H9 (cell line): ENCODE measurements at regions not wholly inside any gene's neighbourhood (a gene's known extent, or its start where the extent isn't known, plus 50 kb on each side); places are given as distances from the start of the nearest gene placed in this dataset.
A peak's percentile ranks its signal among the peaks of the same experiment; 100 is the strongest.
"Not testable (repeated sequence)": the region's sequence is repeated elsewhere in the genome, so short reads cannot be mapped to it uniquely, and the experiment has no call there.

ENCODE experiments used
- DNase-seq: peaks from one replicate; pipeline ENCODE4 v3.0.0-alpha.2; 2017
- H2AFZ ChIP-seq: one replicate; pipeline ENCODE4 v1.6.1; 2013; ENCODE audit warnings: mild to moderate bottlenecking, low read length, control low read depth, moderate library complexity
- H2AK5ac ChIP-seq: 2 replicates; pipeline ENCODE4 v1.6.1; 2013; ENCODE audit warnings: low read length, control low read depth, mixed read lengths; ENCODE audit not compliant: insufficient read length
- H2BK120ac ChIP-seq: one replicate; pipeline ENCODE4 v1.6.1; 2013; ENCODE audit warnings: low read depth, mild to moderate bottlenecking, low read length, control low read depth, inconsistent platforms; ENCODE audit not compliant: poor library complexity, severe bottlenecking
- H2BK12ac ChIP-seq: 2 replicates; pipeline ENCODE4 v1.6.1; 2013; ENCODE audit warnings: low read length, control low read depth, mixed read lengths, low read depth; ENCODE audit not compliant: insufficient read length
- H2BK15ac ChIP-seq: 2 replicates; pipeline ENCODE4 v1.6.1; 2013; ENCODE audit warnings: low read depth, low read length, control low read depth
- H2BK20ac ChIP-seq: one replicate; pipeline ENCODE4 v1.6.1; 2013; ENCODE audit warnings: low read depth, mild to moderate bottlenecking, low read length, control low read depth, inconsistent platforms; ENCODE audit not compliant: poor library complexity, severe bottlenecking
- H2BK5ac ChIP-seq: 2 replicates; pipeline ENCODE4 v1.6.1; 2013; ENCODE audit warnings: low read length, control low read depth, mixed read lengths; ENCODE audit not compliant: insufficient read length
- H3K14ac ChIP-seq: 2 replicates; pipeline ENCODE4 v1.6.1; 2013; ENCODE audit warnings: low read length, control low read depth; ENCODE audit not compliant: insufficient read depth
- H3K18ac ChIP-seq: 2 replicates; pipeline ENCODE4 v1.6.1; 2013; ENCODE audit warnings: low read depth, mild to moderate bottlenecking, mixed read lengths, low read length, control low read depth; ENCODE audit not compliant: insufficient read length
- H3K23ac ChIP-seq: 2 replicates; pipeline ENCODE4 v1.6.1; 2013; ENCODE audit warnings: low read length, control low read depth, mixed read lengths, low read depth; ENCODE audit not compliant: insufficient read length
- H3K23me2 ChIP-seq: 2 replicates; pipeline ENCODE4 v1.6.1; 2013; ENCODE audit warnings: low read depth, mild to moderate bottlenecking, mixed read lengths, low read length, control low read depth; ENCODE audit not compliant: insufficient read length, poor library complexity, severe bottlenecking
- H3K27ac ChIP-seq: 2 replicates; pipeline ENCODE4 v1.5.1; 2013; ENCODE audit warnings: low read length, control low read depth, mixed read lengths, low read depth; ENCODE audit not compliant: insufficient read length
- H3K27me3 ChIP-seq: 2 replicates; pipeline ENCODE4 v1.6.1; 2013; ENCODE audit warnings: low read length, control low read depth, inconsistent platforms; ENCODE audit not compliant: insufficient read depth
- H3K4ac ChIP-seq: 2 replicates; pipeline ENCODE4 v1.6.1; 2013; ENCODE audit warnings: low read depth, mild to moderate bottlenecking, control low read depth, inconsistent platforms, low read length, moderate library complexity
- H3K4me1 ChIP-seq: 2 replicates; pipeline ENCODE4 v1.6.1; 2013; ENCODE audit warnings: low read length, control low read depth, inconsistent platforms; ENCODE audit not compliant: insufficient read depth
- H3K4me2 ChIP-seq: 2 replicates; pipeline ENCODE4 v1.6.1; 2013; ENCODE audit warnings: low read length, control low read depth, mixed read lengths; ENCODE audit not compliant: insufficient read length, insufficient read depth
- H3K56ac ChIP-seq: 2 replicates; pipeline ENCODE4 v1.6.1; 2013; ENCODE audit warnings: low read depth, mild to moderate bottlenecking, mixed read lengths, low read length, control low read depth; ENCODE audit not compliant: insufficient read length
- H3K79me1 ChIP-seq: 2 replicates; pipeline ENCODE4 v1.6.1; 2013; ENCODE audit warnings: low read depth, mild to moderate bottlenecking, moderate library complexity, low read length, control low read depth, inconsistent platforms; ENCODE audit not compliant: insufficient read depth, poor library complexity, severe bottlenecking
- H3K79me2 ChIP-seq: 2 replicates; pipeline ENCODE4 v1.6.1; 2013; ENCODE audit warnings: low read length, control low read depth, inconsistent platforms; ENCODE audit not compliant: insufficient read depth
- H3K9ac ChIP-seq: 2 replicates; pipeline ENCODE4 v1.6.1; 2013; ENCODE audit warnings: low read length, control low read depth, mixed read lengths; ENCODE audit not compliant: insufficient read length; ENCODE audit errors: extremely low read depth
- H3K9me3 ChIP-seq: one replicate; pipeline ENCODE4 v1.6.1; 2013; ENCODE audit warnings: low read depth, low read length, inconsistent platforms; ENCODE audit not compliant: control insufficient read depth
- H3T11ph ChIP-seq: one replicate; pipeline ENCODE4 v1.6.1; 2013; ENCODE audit warnings: mild to moderate bottlenecking, low read length, control low read depth, inconsistent platforms
- H4K20me1 ChIP-seq: one replicate; pipeline ENCODE4 v1.6.1; 2013; ENCODE audit not compliant: control insufficient read depth, insufficient read length, insufficient read depth
- H4K5ac ChIP-seq: 2 replicates; pipeline ENCODE4 v1.6.1; 2013; ENCODE audit warnings: low read depth, mild to moderate bottlenecking, mixed read lengths, low read length, control low read depth; ENCODE audit not compliant: insufficient read length
- H4K8ac ChIP-seq: replicated peaks from 2 replicates; pipeline ENCODE4 v1.6.1; 2013; ENCODE audit warnings: low read length, control low read depth, mixed read lengths, low read depth; ENCODE audit not compliant: insufficient read length
- H4K91ac ChIP-seq: 2 replicates; pipeline ENCODE4 v1.6.1; 2013; ENCODE audit warnings: low read depth, mild to moderate bottlenecking, moderate library complexity, mixed read lengths, low read length, control low read depth; ENCODE audit not compliant: insufficient read length
- H3K27ac Mint-ChIP-seq, 3 experiments: 2 replicates in 2 of 3; 3 replicates in 1 of 3; pipeline ENCODE4 v1.8.0; 2020 to 2021; ENCODE audit warnings: mixed read lengths in 3 of 3, mild to moderate bottlenecking in 1 of 3, moderate library complexity in 1 of 3
- H3K27me3 Mint-ChIP-seq: 2 replicates; pipeline ENCODE4 v1.8.0; 2021; ENCODE audit warnings: low read depth, mild to moderate bottlenecking, moderate library complexity, mixed read lengths
- H3K36me3 Mint-ChIP-seq, 3 experiments: 2 replicates in 2 of 3; 3 replicates in 1 of 3; pipeline ENCODE4 v1.8.0; 2020 to 2021; ENCODE audit warnings: low read depth in 3 of 3, mixed read lengths in 3 of 3; ENCODE audit not compliant: insufficient read depth in 1 of 3
- H3K4me1 Mint-ChIP-seq, 2 experiments: 2 replicates each; pipeline ENCODE4 v1.8.0; 2020; ENCODE audit warnings: mixed read lengths in 2 of 2
- H3K4me3 Mint-ChIP-seq, 2 experiments: 2 replicates in 1 of 2; 3 replicates in 1 of 2; pipeline ENCODE4 v1.8.0; 2020 to 2021; ENCODE audit warnings: mild to moderate bottlenecking in 2 of 2, mixed read lengths in 2 of 2, moderate library complexity in 1 of 2
- H3K9me3 Mint-ChIP-seq, 2 experiments: 2 replicates in 1 of 2; 3 replicates in 1 of 2; pipeline ENCODE4 v1.8.0; 2020; ENCODE audit warnings: mild to moderate bottlenecking in 2 of 2, mixed read lengths in 2 of 2, moderate library complexity in 1 of 2
- CTCF ChIP-seq: fragments of 200-600 bp; sonication (generic); conservative IDR thresholded peaks from 3 replicates; pipeline ENCODE4 v1.8.0; 2021; ENCODE audit warnings: antibody characterized with exemption, mild to moderate bottlenecking
- WGBS: extraction: QIAGEN DNeasy Blood & Tissue Kit; methylation state at CpG from one replicate; pipeline ENCODE4 v1.1.7; 2013; ENCODE audit warnings: missing lambda C conversion rate, low lambda C conversion rate, mixed read lengths; ENCODE audit not compliant: insufficient read length; ENCODE audit errors: extremely low coverage; 5-methylcytosine and 5-hydroxymethylcytosine counted together

DNA sequence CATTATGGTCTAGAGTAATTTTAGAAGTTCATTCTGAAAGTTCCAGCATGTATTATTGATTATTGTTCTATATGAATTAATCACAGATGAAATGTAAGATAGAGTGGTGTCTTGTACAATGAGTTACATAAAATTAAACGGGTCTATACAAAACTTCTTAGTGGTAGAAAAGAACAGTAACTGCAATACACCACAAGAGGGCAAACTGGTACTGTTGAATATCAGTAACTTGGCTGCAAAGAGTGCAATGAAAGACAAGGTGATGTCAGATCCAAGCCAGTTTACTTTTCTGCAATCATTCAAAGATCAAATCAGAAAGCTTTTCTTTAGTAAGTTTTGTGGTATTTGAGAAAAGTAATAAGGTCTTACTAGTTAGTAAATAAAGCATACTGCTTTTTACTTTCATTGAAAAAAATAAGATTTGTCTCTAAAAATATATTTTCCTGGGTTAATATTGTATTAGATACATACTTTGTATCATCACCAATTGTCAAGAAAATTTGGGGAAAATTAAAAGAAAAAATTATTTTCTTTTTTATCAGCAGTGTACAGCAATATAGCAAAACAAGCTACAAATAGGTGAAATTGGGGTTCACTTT lies 66.4 kb upstream of the BTG3 start:
- H3K27me3 ChIP-seq = no peaks in the 10 kb centered on the region
- no peak overlapping the region for H3K27ac Mint-ChIP-seq
- H3K4me2 ChIP-seq = no peak overlapping the region
- no peak overlapping the region for H2AK5ac ChIP-seq
- no peak overlapping the region for H3K4ac ChIP-seq
- no peaks in the 10 kb centered on the region for H3K27me3 Mint-ChIP-seq
- peaks cover 0 to 2% of the 10 kb centered on the region in 2 experiments; a peak in 1 of 5 replicates for H3K9me3 Mint-ChIP-seq
- no peaks in the 10 kb centered on the region for H3K9me3 ChIP-seq
- no peaks in the 10 kb centered on the region for H3K23me2 ChIP-seq
- no peak overlapping the region for H4K5ac ChIP-seq
- H2BK120ac ChIP-seq = no peak overlapping the region
- H3K4me1 ChIP-seq = peaks cover 2% of the 10 kb centered on the region; the same call in 1 of the 2 replicates
- H3K4me3 Mint-ChIP-seq = no peak overlapping the region
- WGBS = no CpG with 5 or more reads among the region's 1 CpG
- H4K91ac ChIP-seq = no peak overlapping the region
- no peaks in the 10 kb centered on the region for H3K79me2 ChIP-seq
- H3K23ac ChIP-seq = no peak overlapping the region
- no peak overlapping the region for H3K9ac ChIP-seq
- no peaks in the 10 kb centered on the region for H3K79me1 ChIP-seq
- H2BK20ac ChIP-seq = no peak overlapping the region
- H4K20me1 ChIP-seq = no peaks in the 10 kb centered on the region
- no peak overlapping the region for H3K27ac ChIP-seq
- no peak overlapping the region for H3K14ac ChIP-seq
- no peak overlapping the region for H3T11ph ChIP-seq
- DNase-seq = no peak
- no peak overlapping the region for H2BK15ac ChIP-seq
- no peak overlapping the region for H3K18ac ChIP-seq
- TF ChIP-seq CTCF = peak; percentile 87
- H3K36me3 Mint-ChIP-seq = no peaks in the 10 kb centered on the region; a peak in 2 of 7 replicates
- peaks cover 8 to 18% of the 10 kb centered on the region in 2 experiments for H3K4me1 Mint-ChIP-seq
- H2AFZ ChIP-seq = no peak overlapping the region
- no peak overlapping the region for H2BK5ac ChIP-seq
- H2BK12ac ChIP-seq = no peak overlapping the region
- no peak overlapping the region for H3K56ac ChIP-seq
- no peak overlapping the region for H4K8ac ChIP-seq

DNA sequence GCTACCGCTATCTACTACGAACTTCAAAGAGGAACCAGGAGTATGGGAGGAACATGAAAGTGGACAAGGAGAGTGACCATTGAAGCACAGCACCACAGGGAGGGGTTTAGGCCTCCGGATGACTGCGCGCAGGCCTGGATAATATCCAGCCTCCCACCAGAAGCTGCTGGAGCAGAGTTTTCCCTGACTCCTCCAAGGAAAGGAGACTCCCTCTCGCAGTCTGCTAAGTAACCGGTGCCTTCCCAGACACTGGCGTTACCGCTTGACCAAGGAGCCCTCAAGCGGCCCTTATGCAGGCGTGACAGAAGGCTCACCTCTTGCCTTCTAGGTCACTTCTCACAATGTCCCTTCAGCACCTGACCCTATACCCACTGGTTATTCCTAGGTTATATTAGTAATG lies 64.2 kb upstream of the BTG3 start:
- H3K23ac ChIP-seq, H3K27ac Mint-ChIP-seq: not testable (repeated sequence)
- H3K4me1 Mint-ChIP-seq = peaks cover 23 to 34% of the 10 kb centered on the region in 2 experiments

More for the DNA sequence above, 64.2 kb upstream of the BTG3 start:
- not testable (repeated sequence) for H4K5ac ChIP-seq, H3K4me2 ChIP-seq, H3K9me3 Mint-ChIP-seq, H3K56ac ChIP-seq, H4K91ac ChIP-seq, H3K27ac ChIP-seq, H3K14ac ChIP-seq, H3K36me3 Mint-ChIP-seq, H2AK5ac ChIP-seq, H2BK5ac ChIP-seq, H3K23me2 ChIP-seq, H3K4me3 Mint-ChIP-seq, H3K79me1 ChIP-seq, H3K4me1 ChIP-seq, H2BK12ac ChIP-seq, H4K20me1 ChIP-seq, H3K4ac ChIP-seq, H3K9me3 ChIP-seq, H2BK20ac ChIP-seq, DNase-seq, H3K27me3 ChIP-seq, H4K8ac ChIP-seq, H2BK15ac ChIP-seq, H3K18ac ChIP-seq, H3T11ph ChIP-seq, H2BK120ac ChIP-seq, H3K79me2 ChIP-seq, H3K27me3 Mint-ChIP-seq, H2AFZ ChIP-seq, H3K9ac ChIP-seq
- WGBS = no CpG with 5 or more reads among the region's 11 CpGs
